ENCODE measurements at regions not wholly inside any gene's neighbourhood (a gene's known extent, or its start where the extent isn't known, plus 50 kb on each side); places are given as distances from the start of the nearest gene placed in this dataset.
"Not testable (repeated sequence)": the region's sequence is repeated elsewhere in the genome, so short reads cannot be mapped to it uniquely, and the experiment has no call there.

DNA sequence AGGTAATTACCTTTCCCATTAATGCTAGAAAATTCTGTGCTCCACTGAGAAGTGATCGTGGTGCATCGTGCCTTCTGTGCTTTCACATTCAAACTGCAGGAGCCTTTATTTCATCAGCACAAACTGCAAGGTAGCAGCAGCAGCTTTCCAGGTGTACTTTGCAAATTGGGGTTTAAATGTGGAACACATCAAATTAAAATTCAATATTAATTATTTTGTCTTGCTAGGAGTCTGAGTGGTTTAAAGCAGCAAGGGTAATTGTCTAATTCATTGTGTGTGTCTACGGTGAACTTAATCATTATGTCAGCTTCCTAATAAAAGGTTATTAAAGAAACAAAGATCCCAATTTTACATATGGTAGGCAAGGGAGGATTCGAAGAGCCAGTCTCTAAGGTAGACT, 180.8 kb upstream of the ATP5MC3 start:
- DNase-seq (ENCODE audit: low spot score in 2 of 2) = no peak
- ATAC-seq (ENCODE audit: low read depth) = no peak
- no peaks in the 10 kb centered on the region for H3K9me3 Mint-ChIP-seq
- no peak overlapping the region for H3K27ac Mint-ChIP-seq
- H3K4me3 Mint-ChIP-seq = no peak overlapping the region
- peaks cover 4% of the 10 kb centered on the region for H3K27me3 Mint-ChIP-seq
- H3K4me1 Mint-ChIP-seq = no peaks in the 10 kb centered on the region
- H3K36me3 Mint-ChIP-seq = no peaks in the 10 kb centered on the region

GRCh38 chr2:175359710-175360109, 178.2 kb upstream of the ATP5MC3 start:
- H3K4me3 Mint-ChIP-seq = no peak overlapping the region
- H3K4me1 Mint-ChIP-seq = no peaks in the 10 kb centered on the region
- DNase-seq (ENCODE audit: low spot score in 2 of 2) = no peak
- no peaks in the 10 kb centered on the region for H3K36me3 Mint-ChIP-seq
- no peak for ATAC-seq (ENCODE audit: low read depth)
- no peaks in the 10 kb centered on the region for H3K9me3 Mint-ChIP-seq
- H3K27ac Mint-ChIP-seq = no peak overlapping the region
- peaks cover 4% of the 10 kb centered on the region for H3K27me3 Mint-ChIP-seq

DNA sequence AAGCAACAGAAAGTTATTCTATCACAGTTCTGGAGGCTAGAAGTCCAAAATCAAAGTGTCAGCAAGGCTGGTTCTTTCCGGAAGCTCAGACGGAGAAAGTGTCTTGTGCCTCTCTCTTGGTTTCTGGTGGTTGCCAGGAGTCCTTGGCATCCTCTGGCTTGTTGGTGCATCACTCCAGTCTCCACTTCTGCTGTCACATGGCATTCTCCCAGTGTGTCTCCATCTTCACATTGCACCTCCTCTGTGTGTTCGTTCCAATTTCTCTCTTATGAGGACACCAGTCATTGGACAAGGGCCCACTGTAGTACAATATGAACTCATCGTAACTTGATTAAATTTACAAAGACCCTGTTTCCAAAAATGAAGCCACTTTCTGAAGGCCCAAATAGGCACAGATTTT, 175.4 kb upstream of the ATP5MC3 start:
- DNase-seq (ENCODE audit: low spot score in 2 of 2) (no peak), ATAC-seq (ENCODE audit: low read depth) (no peak)
- H3K27me3 Mint-ChIP-seq = peaks cover 15% of the 10 kb centered on the region
- no peaks in the 10 kb centered on the region for H3K9me3 Mint-ChIP-seq
- no peaks in the 10 kb centered on the region for H3K4me1 Mint-ChIP-seq
- H3K36me3 Mint-ChIP-seq = no peaks in the 10 kb centered on the region
- H3K27ac Mint-ChIP-seq = no peak overlapping the region
- no peak overlapping the region for H3K4me3 Mint-ChIP-seq

- no peak overlapping the region for H3K4me3 Mint-ChIP-seq
- H3K4me1 Mint-ChIP-seq = no peaks in the 10 kb centered on the region
- DNase-seq (ENCODE audit: low spot score in 2 of 2) (no peak), ATAC-seq (ENCODE audit: low read depth) (no peak)
- no peak overlapping the region for H3K27ac Mint-ChIP-seq
- H3K9me3 Mint-ChIP-seq = no peaks in the 10 kb centered on the region
- H3K36me3 Mint-ChIP-seq = no peaks in the 10 kb centered on the region
- peaks cover 19% of the 10 kb centered on the region for H3K27me3 Mint-ChIP-seq
Measured at GRCh38 chr2:175355246-175355645, 173.7 kb upstream of the ATP5MC3 start.

GRCh38 chr2:175353275-175353674, 171.8 kb upstream of the ATP5MC3 start:
- H3K4me1 Mint-ChIP-seq = no peaks in the 10 kb centered on the region
- no peak for DNase-seq (ENCODE audit: low spot score in 2 of 2)
- no peak overlapping the region for H3K4me3 Mint-ChIP-seq
- ATAC-seq (ENCODE audit: low read depth) = no peak
- H3K36me3 Mint-ChIP-seq = no peaks in the 10 kb centered on the region
- H3K9me3 Mint-ChIP-seq = no peaks in the 10 kb centered on the region
- H3K27ac Mint-ChIP-seq = no peak overlapping the region
- H3K27me3 Mint-ChIP-seq = peaks cover 24% of the 10 kb centered on the region

- ATAC-seq (ENCODE audit: low read depth) = no peak
- peaks cover 22% of the 10 kb centered on the region for H3K27me3 Mint-ChIP-seq
- no peak overlapping the region for H3K27ac Mint-ChIP-seq
- H3K4me3 Mint-ChIP-seq = no peak overlapping the region
- H3K36me3 Mint-ChIP-seq = no peaks in the 10 kb centered on the region
- H3K9me3 Mint-ChIP-seq = no peaks in the 10 kb centered on the region
- no peak for DNase-seq (ENCODE audit: low spot score in 2 of 2)
- no peaks in the 10 kb centered on the region for H3K4me1 Mint-ChIP-seq
Measured at GRCh38 chr2:175351512-175351911, 170.0 kb upstream of the ATP5MC3 start.

- H3K4me1 Mint-ChIP-seq = no peaks in the 10 kb centered on the region
- DNase-seq (ENCODE audit: low spot score in 2 of 2) (no peak), ATAC-seq (ENCODE audit: low read depth) (no peak)
- H3K27ac Mint-ChIP-seq = no peak overlapping the region
- H3K27me3 Mint-ChIP-seq = peaks cover 20% of the 10 kb centered on the region
- no peaks in the 10 kb centered on the region for H3K36me3 Mint-ChIP-seq
- H3K4me3 Mint-ChIP-seq = no peak overlapping the region
- no peaks in the 10 kb centered on the region for H3K9me3 Mint-ChIP-seq
Measured at GRCh38 chr2:175350105-175350504, 168.6 kb upstream of the ATP5MC3 start.

DNA sequence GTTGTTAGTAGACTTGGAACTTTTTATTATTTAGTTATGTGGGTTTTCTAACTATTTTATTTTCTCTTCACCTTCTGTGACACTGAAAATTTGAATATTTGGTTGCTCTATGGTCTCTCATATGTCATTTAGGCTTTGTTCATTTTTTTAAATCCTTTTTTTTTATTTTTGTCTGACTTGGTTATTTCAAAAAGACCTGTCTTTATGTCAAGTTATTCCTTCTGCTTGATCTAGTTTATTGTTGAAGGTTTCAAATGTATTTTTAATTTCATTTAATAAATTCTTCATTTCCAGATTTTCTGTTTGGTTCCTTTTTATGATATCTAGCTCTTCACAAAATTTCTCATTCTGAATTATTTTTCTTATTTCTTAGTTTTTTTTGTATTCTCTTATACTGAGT, 160.6 kb upstream of the ATP5MC3 start:
- Mint-ChIP-seq H3K9me3 (peaks cover 13% of the 10 kb centered on the region), H3K4me1 (no peaks in the 10 kb centered on the region), H3K36me3 (peaks cover 2% of the 10 kb centered on the region), H3K4me3 (no peak overlapping the region), H3K27me3 (peaks cover 4% of the 10 kb centered on the region), H3K27ac (no peak overlapping the region)
- ATAC-seq (ENCODE audit: low read depth) (no peak), DNase-seq (ENCODE audit: low spot score in 2 of 2) (no peak)

DNA sequence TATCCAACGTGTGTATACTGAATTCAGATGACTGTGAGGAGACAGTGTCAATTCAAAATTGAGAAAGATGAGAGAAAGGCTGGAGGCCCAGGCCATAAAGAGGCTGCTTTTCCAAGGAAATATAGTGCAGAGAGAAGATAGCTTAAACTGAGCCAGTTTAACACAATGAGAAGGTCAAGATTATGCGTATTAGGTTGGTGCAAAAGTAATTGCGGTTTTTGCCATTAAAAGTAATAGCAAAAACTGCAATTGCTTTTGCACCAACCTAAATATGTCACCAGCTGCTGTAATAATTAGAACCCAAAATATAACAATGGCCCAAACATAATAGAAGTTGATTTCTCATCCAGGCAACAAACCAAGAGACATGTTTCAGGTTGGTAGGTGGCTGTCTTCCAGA, 148.7 kb upstream of the ATP5MC3 start:
- Mint-ChIP-seq H3K27me3 (no peaks in the 10 kb centered on the region), H3K4me1 (no peaks in the 10 kb centered on the region), H3K36me3 (no peaks in the 10 kb centered on the region), H3K9me3 (peaks cover 5% of the 10 kb centered on the region), H3K4me3 (no peak overlapping the region), H3K27ac (no peak overlapping the region)
- DNase-seq (ENCODE audit: low spot score in 2 of 2) = no peak
- no peak for ATAC-seq (ENCODE audit: low read depth)

DNA sequence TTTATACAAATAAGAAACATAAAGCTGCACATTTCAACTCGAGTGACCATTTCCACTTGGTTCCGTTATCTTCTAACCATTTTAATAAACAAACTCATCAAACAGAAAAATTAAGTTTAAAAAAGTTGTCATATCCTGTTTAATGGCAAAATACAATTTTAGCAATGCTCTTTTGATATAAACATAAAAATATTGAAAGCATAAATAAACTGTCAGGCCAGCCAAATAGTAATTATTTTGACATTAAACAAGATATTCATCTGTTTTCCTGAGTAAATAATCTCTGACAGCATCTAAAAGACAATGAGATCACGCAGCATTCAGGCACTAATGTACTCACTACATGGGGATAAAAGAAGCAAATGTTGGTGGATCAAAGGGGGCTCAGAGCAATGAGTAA, 145.3 kb upstream of the ATP5MC3 start:
- Mint-ChIP-seq H3K27me3 (no peaks in the 10 kb centered on the region), H3K4me3 (no peak overlapping the region), H3K4me1 (no peaks in the 10 kb centered on the region), H3K36me3 (no peaks in the 10 kb centered on the region), H3K9me3 (peaks cover 4% of the 10 kb centered on the region), H3K27ac (no peak overlapping the region)
- ATAC-seq (ENCODE audit: low read depth) = no peak
- DNase-seq (ENCODE audit: low spot score in 2 of 2) = no peak

DNA sequence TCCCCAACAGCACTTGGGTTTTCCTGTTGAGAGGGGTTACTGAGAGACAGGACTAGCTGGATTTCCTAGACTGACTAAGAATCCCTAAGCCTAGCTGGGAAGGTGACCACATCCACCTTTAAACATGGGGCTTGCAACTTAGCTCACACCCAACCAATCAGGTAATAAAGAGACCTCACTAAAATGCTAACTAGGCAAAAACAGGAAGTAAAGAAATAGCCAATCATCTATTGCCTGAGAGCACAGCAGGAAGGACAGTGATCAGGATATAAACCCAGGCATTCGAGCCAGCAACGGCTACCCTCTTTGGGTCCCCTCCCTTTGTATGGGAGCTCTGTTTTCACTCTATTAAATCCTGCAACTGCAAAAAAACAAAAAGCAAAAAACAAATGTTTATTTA, 144.7 kb upstream of the ATP5MC3 start:
- not testable (repeated sequence) for H3K9me3 Mint-ChIP-seq; H3K27me3 Mint-ChIP-seq; H3K36me3 Mint-ChIP-seq; ATAC-seq (ENCODE audit: low read depth); H3K27ac Mint-ChIP-seq; H3K4me1 Mint-ChIP-seq; H3K4me3 Mint-ChIP-seq; DNase-seq (ENCODE audit: low spot score in 2 of 2)

DNA sequence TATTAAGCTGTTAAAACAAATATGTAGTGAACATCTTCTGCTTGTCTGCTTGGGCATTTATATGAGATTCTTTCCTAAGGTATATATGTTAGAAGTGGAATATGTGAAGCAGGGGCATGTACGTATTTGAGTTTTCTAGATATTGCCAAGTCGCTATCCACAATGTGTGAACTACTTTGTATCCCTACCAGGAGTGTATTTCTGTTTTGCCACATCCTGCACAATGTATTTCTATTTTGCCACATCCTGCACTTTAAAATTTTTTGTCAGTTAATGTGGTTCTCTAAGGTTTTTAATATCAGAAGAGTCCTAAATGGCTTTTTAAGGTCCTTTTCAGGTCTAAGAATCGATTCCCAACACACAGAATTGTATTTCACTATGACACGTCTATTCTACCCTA, 141.7 kb upstream of the ATP5MC3 start:
- no peaks in the 10 kb centered on the region for H3K27me3 Mint-ChIP-seq
- H3K27ac Mint-ChIP-seq = no peak overlapping the region
- H3K4me1 Mint-ChIP-seq = no peaks in the 10 kb centered on the region
- DNase-seq (ENCODE audit: low spot score in 2 of 2) (no peak), ATAC-seq (ENCODE audit: low read depth) (no peak)
- no peak overlapping the region for H3K4me3 Mint-ChIP-seq
- H3K36me3 Mint-ChIP-seq = no peaks in the 10 kb centered on the region
- peaks cover 4% of the 10 kb centered on the region for H3K9me3 Mint-ChIP-seq

DNA sequence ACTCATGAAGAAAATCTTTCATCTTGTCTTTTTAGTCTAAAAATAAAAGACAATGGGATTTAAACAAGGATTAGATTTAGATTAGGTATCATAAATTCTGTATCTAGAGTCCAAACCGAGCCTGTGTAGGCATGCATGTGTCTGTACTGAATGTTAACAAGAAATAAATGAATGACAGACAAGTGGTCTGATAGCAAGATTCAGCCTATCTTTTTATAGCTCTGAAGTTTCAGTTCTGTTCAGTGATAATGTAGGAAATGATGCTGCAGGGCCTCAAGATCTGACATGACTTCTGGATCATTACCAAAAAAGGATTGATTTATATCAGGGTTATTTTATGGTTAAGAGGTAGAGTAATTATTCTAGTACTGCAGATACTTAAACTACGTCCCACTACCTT, 137.0 kb upstream of the ATP5MC3 start:
- no peaks in the 10 kb centered on the region for H3K4me1 Mint-ChIP-seq
- H3K4me3 Mint-ChIP-seq = no peak overlapping the region
- no peak overlapping the region for H3K27ac Mint-ChIP-seq
- ATAC-seq (ENCODE audit: low read depth) (no peak), DNase-seq (ENCODE audit: low spot score in 2 of 2) (no peak)
- H3K36me3 Mint-ChIP-seq = no peaks in the 10 kb centered on the region
- no peaks in the 10 kb centered on the region for H3K27me3 Mint-ChIP-seq
- H3K9me3 Mint-ChIP-seq = no peaks in the 10 kb centered on the region

- no peaks in the 10 kb centered on the region for H3K9me3 Mint-ChIP-seq
- no peaks in the 10 kb centered on the region for H3K36me3 Mint-ChIP-seq
- no peaks in the 10 kb centered on the region for H3K4me1 Mint-ChIP-seq
- no peak overlapping the region for H3K27ac Mint-ChIP-seq
- DNase-seq (ENCODE audit: low spot score in 2 of 2) = no peak
- ATAC-seq (ENCODE audit: low read depth) = no peak
- no peak overlapping the region for H3K4me3 Mint-ChIP-seq
- H3K27me3 Mint-ChIP-seq = no peaks in the 10 kb centered on the region
Measured at GRCh38 chr2:175317751-175318150, 136.2 kb upstream of the ATP5MC3 start.

DNA sequence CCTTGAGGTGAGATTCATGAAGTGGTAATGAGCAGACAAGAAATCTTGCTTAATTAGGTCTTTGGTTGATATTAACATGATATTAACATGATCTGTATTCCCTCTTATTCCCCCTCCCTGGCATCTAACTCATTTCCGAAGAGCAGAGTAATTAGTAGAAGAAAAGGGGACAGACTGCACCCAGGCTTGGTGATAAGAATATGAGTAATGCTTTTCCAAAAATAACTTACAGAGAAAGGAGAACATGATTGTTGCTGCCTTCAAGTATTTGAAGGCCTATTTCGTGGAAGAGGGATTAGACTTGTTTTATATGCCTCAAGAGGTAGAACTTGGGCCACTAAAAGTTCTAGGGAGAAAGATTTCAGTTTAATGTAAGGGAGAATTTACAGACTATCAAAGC, 130.6 kb upstream of the ATP5MC3 start:
- no peak overlapping the region for H3K4me3 Mint-ChIP-seq
- H3K36me3 Mint-ChIP-seq = no peaks in the 10 kb centered on the region
- DNase-seq (ENCODE audit: low spot score in 2 of 2) (no peak), ATAC-seq (ENCODE audit: low read depth) (no peak)
- no peaks in the 10 kb centered on the region for H3K9me3 Mint-ChIP-seq
- no peaks in the 10 kb centered on the region for H3K4me1 Mint-ChIP-seq
- no peaks in the 10 kb centered on the region for H3K27me3 Mint-ChIP-seq
- no peak overlapping the region for H3K27ac Mint-ChIP-seq
